Kidney (tissue), 13 donors: ENCODE measurements at regions not wholly inside any gene's neighbourhood (a gene's known extent, or its start where the extent isn't known, plus 50 kb on each side); places are given as distances from the start of the nearest gene placed in this dataset.

Experiments
- DNase-seq, 5 donors: peaks; one replicate each; pipeline ENCODE4 v3.0.0-alpha.2; 2013 to 2020
- FAIRE-seq: peaks from 2 replicates; lab custom pipeline; 2012; peaks lifted over from hg19 to GRCh38; lab: Jason Lieb, UNC
- H3K27ac ChIP-seq, 2 donors: one replicate each; pipeline ENCODE4 v1.7.0; 2013; ENCODE audit warnings: low read depth in 2 of 2, low read length in 2 of 2, inconsistent platforms in 1 of 2
- H3K27me3 ChIP-seq: one replicate; pipeline ENCODE4 v1.7.1; 2013; ENCODE audit warnings: low read length, inconsistent platforms; ENCODE audit not compliant: control insufficient read depth, insufficient read depth
- H3K36me3 ChIP-seq, 3 donors: one replicate each; pipeline versions ENCODE4 v1.7.0 to v1.7.1; 2013; ENCODE audit warnings: low read length in 3 of 3, control low read depth in 1 of 3, inconsistent platforms in 1 of 3; ENCODE audit not compliant: insufficient read depth in 3 of 3, control insufficient read depth in 2 of 3
- H3K4me1 ChIP-seq, 3 donors: one replicate each; pipeline versions ENCODE4 v1.7.0 to v1.7.1; 2013; ENCODE audit warnings: low read length in 3 of 3, inconsistent platforms in 1 of 3, low read depth in 1 of 3; ENCODE audit not compliant: control insufficient read depth in 2 of 3, insufficient read depth in 2 of 3
- H3K4me3 ChIP-seq, 3 donors: one replicate each; pipeline versions ENCODE4 v1.7.0 to v1.8.1; 2013; ENCODE audit warnings: low read length in 3 of 3, control low read depth in 1 of 3, inconsistent platforms in 1 of 3
- H3K9ac ChIP-seq, 3 donors: one replicate each; pipeline versions ENCODE4 v1.7.0 to v1.7.1; 2013; ENCODE audit warnings: low read length in 3 of 3, control low read depth in 1 of 3, inconsistent platforms in 1 of 3
- H3K9me3 ChIP-seq, 3 donors: one replicate each; pipeline versions ENCODE4 v1.7.0 to v1.7.1; 2013; ENCODE audit warnings: low read length in 3 of 3, control low read depth in 1 of 3, inconsistent platforms in 1 of 3; ENCODE audit not compliant: control insufficient read depth in 2 of 3, insufficient read depth in 1 of 3
- intact Hi-C: fragments of 100-400 bp; cut with DNase I; formaldehyde crosslinking; loops from one replicate; pipeline ENCODE4 v1.11.1; 2022
- TF ChIP-seq, protein P1 (sequence below): IDR thresholded peaks from 3 replicates; pipeline ENCODE4 v1.5.1; 2012; ENCODE audit warnings: mild to moderate bottlenecking, moderate library complexity, borderline replicate concordance; ENCODE audit not compliant: insufficient read depth; ENCODE audit errors: extremely low read depth
- donor health status: control.
- donor health status: control.
- donor health status: control.
- donor health status: control.
- donor health status: control.
- donor health status: DM: yes; HTN: yes; CAD: no.
- donor health status: Normal renal cell carcinoma (clear cell type).

DNA sequence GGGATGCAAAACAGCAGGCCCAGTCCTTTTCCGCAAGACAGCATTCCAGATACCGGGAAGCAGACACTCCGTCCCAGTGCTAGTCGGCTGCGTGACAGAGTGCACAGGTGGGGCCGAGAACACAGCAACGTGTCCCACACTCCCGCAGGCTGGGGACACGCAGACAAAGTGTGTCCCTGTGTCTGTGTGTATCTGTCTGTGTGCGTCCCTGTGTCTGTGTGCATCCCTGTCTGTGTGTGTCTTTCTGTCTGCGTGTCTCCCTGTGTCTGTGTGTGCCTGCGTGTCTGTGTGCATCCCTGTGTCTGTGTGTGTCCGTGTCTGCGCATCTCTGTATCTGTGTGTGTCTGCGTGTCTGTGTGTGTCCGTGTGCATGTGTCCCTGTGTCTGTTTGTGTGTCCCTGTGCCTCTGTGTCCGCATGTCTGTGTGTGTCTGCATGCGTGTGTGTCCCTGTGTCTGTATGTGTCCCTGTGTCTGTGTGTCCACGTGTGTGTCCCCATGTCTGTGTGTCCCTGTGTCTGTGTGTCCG lies 137.0 kb downstream of the MRPL36 start:
- no peaks in the 10 kb centered on the region for H3K9me3 ChIP-seq
- FAIRE-seq, result no peak
- no peak overlapping the region for H3K9ac ChIP-seq
- peaks cover 0 to 2% (median 0%) of the 10 kb centered on the region in 3 donors for H3K4me1 ChIP-seq
- DNase-seq, result peak in 1 of 5 donors; percentile 47
- intact Hi-C loops, result no loop called here
- H3K36me3 ChIP-seq, result no peaks in the 10 kb centered on the region
- no peak overlapping the region for H3K27ac ChIP-seq
- TF ChIP-seq, protein P1, sequence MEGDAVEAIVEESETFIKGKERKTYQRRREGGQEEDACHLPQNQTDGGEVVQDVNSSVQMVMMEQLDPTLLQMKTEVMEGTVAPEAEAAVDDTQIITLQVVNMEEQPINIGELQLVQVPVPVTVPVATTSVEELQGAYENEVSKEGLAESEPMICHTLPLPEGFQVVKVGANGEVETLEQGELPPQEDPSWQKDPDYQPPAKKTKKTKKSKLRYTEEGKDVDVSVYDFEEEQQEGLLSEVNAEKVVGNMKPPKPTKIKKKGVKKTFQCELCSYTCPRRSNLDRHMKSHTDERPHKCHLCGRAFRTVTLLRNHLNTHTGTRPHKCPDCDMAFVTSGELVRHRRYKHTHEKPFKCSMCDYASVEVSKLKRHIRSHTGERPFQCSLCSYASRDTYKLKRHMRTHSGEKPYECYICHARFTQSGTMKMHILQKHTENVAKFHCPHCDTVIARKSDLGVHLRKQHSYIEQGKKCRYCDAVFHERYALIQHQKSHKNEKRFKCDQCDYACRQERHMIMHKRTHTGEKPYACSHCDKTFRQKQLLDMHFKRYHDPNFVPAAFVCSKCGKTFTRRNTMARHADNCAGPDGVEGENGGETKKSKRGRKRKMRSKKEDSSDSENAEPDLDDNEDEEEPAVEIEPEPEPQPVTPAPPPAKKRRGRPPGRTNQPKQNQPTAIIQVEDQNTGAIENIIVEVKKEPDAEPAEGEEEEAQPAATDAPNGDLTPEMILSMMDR, result no peak
- no peak overlapping the region for H3K4me3 ChIP-seq
- peaks cover 13% of the 10 kb centered on the region for H3K27me3 ChIP-seq

DNA sequence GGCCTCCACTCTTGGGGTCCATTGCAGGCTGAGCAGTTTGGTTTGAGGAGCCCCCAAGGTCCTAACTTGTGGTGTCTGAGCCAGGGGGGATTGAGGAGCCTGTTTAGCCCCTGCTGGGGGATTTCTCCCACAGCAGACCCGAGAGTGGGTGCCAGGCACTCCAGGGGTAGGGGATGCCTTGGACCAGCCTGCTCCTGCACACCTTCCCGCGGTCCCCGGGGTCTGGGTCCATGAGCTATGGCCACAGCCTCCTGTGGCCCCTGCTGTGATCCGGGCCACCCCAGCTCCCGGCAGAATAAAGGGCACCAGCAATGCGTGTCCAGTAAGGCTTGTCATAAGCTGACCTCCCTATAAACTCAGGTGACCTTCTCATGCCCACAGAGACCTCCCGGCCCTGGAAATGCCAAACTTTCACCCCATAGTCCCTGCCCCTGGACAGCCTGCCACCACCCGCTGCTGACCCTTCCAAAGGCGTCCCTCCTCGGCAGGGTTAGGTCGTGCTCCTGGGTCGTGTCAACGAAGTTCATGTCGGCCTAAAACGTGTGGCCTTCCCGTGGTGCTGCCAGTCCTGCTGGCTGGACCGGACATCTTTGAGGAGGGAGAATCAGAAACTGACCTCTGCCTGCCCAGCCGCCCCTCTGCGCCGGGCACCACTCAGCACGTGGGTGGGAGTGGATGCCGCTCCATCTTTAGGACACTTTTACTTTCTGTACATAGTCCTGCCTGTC lies 137.6 kb downstream of the MRPL36 start:
- no peak overlapping the region for H3K9ac ChIP-seq
- DNase-seq, result peak in 1 of 5 donors; percentile 46
- peaks cover 13% of the 10 kb centered on the region for H3K27me3 ChIP-seq
- FAIRE-seq, result no peak
- TF ChIP-seq, protein P1, result no peak
- H3K27ac ChIP-seq, result no peak overlapping the region
- peaks cover 0 to 2% (median 0%) of the 10 kb centered on the region in 3 donors for H3K4me1 ChIP-seq
- H3K36me3 ChIP-seq, result no peaks in the 10 kb centered on the region
- intact Hi-C loops, result no loop called here
- H3K4me3 ChIP-seq, result no peak overlapping the region
- H3K9me3 ChIP-seq, result no peaks in the 10 kb centered on the region

DNA sequence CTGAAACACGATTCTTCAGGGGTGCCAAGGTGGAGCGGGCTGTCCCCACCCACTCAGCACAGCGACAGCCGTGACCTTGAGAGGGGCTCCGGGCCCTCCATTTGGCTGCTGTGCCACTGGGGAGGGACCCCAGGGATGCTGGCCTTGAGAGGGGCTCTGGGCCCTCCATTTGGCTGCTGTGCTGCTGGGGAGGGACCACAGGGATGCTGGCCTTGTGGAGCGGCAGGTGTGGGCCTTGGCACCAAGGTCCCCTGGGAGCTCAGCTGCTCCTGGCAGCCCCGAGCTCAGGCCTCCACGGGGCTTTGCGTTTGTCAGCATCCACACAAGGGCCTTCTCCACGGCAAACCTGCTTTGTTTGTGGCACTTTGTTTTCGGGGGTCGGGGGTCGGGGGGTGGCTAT lies 137.6 kb upstream of the LPCAT1 start:
- no peak overlapping the region for H3K27ac ChIP-seq
- intact Hi-C loops, result no loop called here

More for the DNA sequence above, 137.6 kb upstream of the LPCAT1 start:
- no peak overlapping the region for H3K9ac ChIP-seq
- peak in 1 of 5 donors; percentile 44 for DNase-seq
- no peak for FAIRE-seq
- H3K4me1 ChIP-seq, result no peaks in the 10 kb centered on the region
- no peak overlapping the region for H3K4me3 ChIP-seq
- peaks cover 10% of the 10 kb centered on the region for H3K27me3 ChIP-seq
- no peaks in the 10 kb centered on the region for H3K9me3 ChIP-seq
- TF ChIP-seq, protein P1, result no peak
- H3K36me3 ChIP-seq, result no peaks in the 10 kb centered on the region
